ENCODE measurements at regions not wholly inside any gene's neighbourhood (a gene's known extent, or its start where the extent isn't known, plus 50 kb on each side); places are given as distances from the start of the nearest gene placed in this dataset.

DNA sequence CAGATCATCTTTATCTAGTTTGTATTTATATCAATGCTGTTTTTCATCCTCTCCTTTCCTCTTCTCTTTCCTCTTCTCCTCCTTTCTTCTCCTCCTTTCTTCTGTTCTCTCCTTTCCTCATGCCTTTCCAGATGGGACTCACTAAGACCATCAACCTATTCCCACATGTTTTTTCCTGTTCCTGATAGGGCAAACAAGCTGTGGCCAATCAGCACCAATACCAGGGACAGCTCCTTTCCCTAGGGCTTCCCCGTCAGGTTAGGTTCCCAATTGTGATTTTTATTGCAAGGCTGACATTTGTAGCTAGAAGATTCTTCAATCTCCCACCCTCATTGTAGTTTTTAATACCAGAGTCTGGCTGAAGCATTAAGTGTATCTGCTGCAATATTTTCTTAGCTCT lies 76.3 kb upstream of the COL8A1 start:
- TF ChIP-seq, protein P1, sequence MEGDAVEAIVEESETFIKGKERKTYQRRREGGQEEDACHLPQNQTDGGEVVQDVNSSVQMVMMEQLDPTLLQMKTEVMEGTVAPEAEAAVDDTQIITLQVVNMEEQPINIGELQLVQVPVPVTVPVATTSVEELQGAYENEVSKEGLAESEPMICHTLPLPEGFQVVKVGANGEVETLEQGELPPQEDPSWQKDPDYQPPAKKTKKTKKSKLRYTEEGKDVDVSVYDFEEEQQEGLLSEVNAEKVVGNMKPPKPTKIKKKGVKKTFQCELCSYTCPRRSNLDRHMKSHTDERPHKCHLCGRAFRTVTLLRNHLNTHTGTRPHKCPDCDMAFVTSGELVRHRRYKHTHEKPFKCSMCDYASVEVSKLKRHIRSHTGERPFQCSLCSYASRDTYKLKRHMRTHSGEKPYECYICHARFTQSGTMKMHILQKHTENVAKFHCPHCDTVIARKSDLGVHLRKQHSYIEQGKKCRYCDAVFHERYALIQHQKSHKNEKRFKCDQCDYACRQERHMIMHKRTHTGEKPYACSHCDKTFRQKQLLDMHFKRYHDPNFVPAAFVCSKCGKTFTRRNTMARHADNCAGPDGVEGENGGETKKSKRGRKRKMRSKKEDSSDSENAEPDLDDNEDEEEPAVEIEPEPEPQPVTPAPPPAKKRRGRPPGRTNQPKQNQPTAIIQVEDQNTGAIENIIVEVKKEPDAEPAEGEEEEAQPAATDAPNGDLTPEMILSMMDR (conservative IDR thresholded peaks at IDR 0.05 in 1 of 2, IDR thresholded peaks at IDR 0.05 in 1 of 2; ENCODE audit: low read depth in 1 of 2, low read length in 2 of 2): no peak
- TF ChIP-seq EZH2 (IDR thresholded peaks at IDR 0.05; ENCODE audit: low read length, missing control alignments): no peak
